SU-DHL-6 (cell line): ENCODE measurements at regions not wholly inside any gene's neighbourhood (a gene's known extent, or its start where the extent isn't known, plus 50 kb on each side); places are given as distances from the start of the nearest gene placed in this dataset.

ENCODE experiments used
- CTCF ChIP-seq: fragments of 200-600 bp; sonication (generic); IDR thresholded peaks from one replicate; pipeline ENCODE4 v1.5.1; 2017; ENCODE audit warnings: antibody characterized with exemption, mild to moderate bottlenecking, low read length, moderate library complexity; ENCODE audit not compliant: insufficient read depth, poor library complexity, severe bottlenecking
- EZH2phosphoT487 ChIP-seq: fragments of 200-600 bp; sonication (generic), shearing (Covaris generic); conservative IDR thresholded peaks from 2 replicates; pipeline ENCODE4 v1.6.1; 2018; ENCODE audit warnings: mild to moderate bottlenecking, antibody characterized with exemption, low read length, moderate library complexity, mixed read lengths

- TF ChIP-seq CTCF (no peak), EZH2phosphoT487 (no peak)
These were observed 143.9 kb upstream of the MOCS2 start for GRCh38 chr5:53253421-53253871.
